ENCODE measurements at regions not wholly inside any gene's neighbourhood (a gene's known extent, or its start where the extent isn't known, plus 50 kb on each side); places are given as distances from the start of the nearest gene placed in this dataset.

GRCh38 chr7:106957766-106958165, 86.7 kb upstream of the PRKAR2B start:
- H3K27ac ChIP-seq, result no peak overlapping the region
- no peak for TF ChIP-seq CTCF (conservative IDR thresholded peaks at IDR 0.05)

GRCh38 chr7:106959753-106960152, 84.8 kb upstream of the PRKAR2B start:
- no peak; the same call in 1 of the 2 replicates for TF ChIP-seq CTCF (conservative IDR thresholded peaks at IDR 0.05)
- no peak overlapping the region for H3K27ac ChIP-seq

- TF ChIP-seq CTCF (conservative IDR thresholded peaks at IDR 0.05), result no peak
- no peak overlapping the region for H3K27ac ChIP-seq
Observed at GRCh38 chr7:106962751-106963150, 81.8 kb upstream of the PRKAR2B start.

- TF ChIP-seq CTCF (conservative IDR thresholded peaks at IDR 0.05), result no peak
- H3K27ac ChIP-seq, result no peak overlapping the region
Observed at GRCh38 chr7:106964466-106964865, 80.0 kb upstream of the PRKAR2B start.

- peak overlapping the region; percentile 23; the same call in 1 of the 2 replicates for H3K27ac ChIP-seq
- TF ChIP-seq CTCF (conservative IDR thresholded peaks at IDR 0.05), result no peak
Observed at GRCh38 chr7:106965108-106965507, 79.4 kb upstream of the PRKAR2B start.

GRCh38 chr7:106966121-106966520, 78.4 kb upstream of the PRKAR2B start:
- no peak for TF ChIP-seq CTCF (conservative IDR thresholded peaks at IDR 0.05)
- H3K27ac ChIP-seq, result no peak overlapping the region; the same call in 1 of the 2 replicates

- TF ChIP-seq CTCF (conservative IDR thresholded peaks at IDR 0.05), result no peak
- no peak overlapping the region for H3K27ac ChIP-seq
Observed at GRCh38 chr7:106968160-106968559, 76.3 kb upstream of the PRKAR2B start.
